ENCODE measurements at regions not wholly inside any gene's neighbourhood (a gene's known extent, or its start where the extent isn't known, plus 50 kb on each side); places are given as distances from the start of the nearest gene placed in this dataset.

DNA sequence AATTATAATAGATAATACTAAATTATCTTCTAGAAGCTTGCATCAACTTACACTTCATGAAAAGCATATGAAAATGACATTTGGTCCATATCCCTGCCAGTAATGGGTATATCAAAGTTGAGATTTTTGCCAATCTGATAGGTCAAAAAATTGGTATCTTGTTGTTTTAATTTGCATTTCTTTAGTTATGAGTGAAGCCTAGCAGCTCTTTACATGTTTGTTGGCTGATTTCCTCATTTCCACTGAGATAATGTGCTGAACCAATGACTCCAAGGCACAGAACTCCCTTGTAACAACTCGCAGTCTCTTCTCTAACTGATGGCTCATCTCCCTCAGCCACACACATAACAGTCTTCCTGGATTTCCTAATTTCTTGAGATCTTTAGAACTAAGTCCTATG, 175.3 kb upstream of the SESN3 start:
- Histone ChIP-seq H3K9ac (ENCODE audit: low read length) (no peak overlapping the region), H3K4me2 (replicated peaks; ENCODE audit: low read depth, low read length, poor library complexity, severe bottlenecking) (no peak overlapping the region), H3K4me1 (ENCODE audit: control insufficient read depth in 2 of 2, insufficient read depth in 2 of 2, low read length in 2 of 2) (peaks cover 5 to 6% of the 10 kb centered on the region in 2 donors), H4K20me1 (ENCODE audit: control insufficient read depth, insufficient read depth, low read length, poor library complexity, severe bottlenecking) (no peaks in the 10 kb centered on the region), H3K4me3 (ENCODE audit: control extremely low read depth in 1 of 5, extremely low read depth in 1 of 5, insufficient read depth in 1 of 5, low read depth in 2 of 5, low read length in 4 of 5) (no peak overlapping the region), H3K27me3 (replicated peaks in 1 of 4; ENCODE audit: control extremely low read depth in 1 of 4, control insufficient read depth in 3 of 4, insufficient read depth in 4 of 4, low read length in 3 of 4) (no peaks in the 10 kb centered on the region), H3K27ac (ENCODE audit: low read length in 2 of 2) (no peak overlapping the region), H3K36me3 (replicated peaks in 1 of 2; ENCODE audit: control extremely low read depth in 1 of 2, control insufficient read depth in 1 of 2, extremely low read depth in 1 of 2, insufficient read depth in 2 of 2, low read length in 1 of 2) (no peaks in the 10 kb centered on the region), H2AFZ (ENCODE audit: insufficient read depth, low read depth, low read length, poor library complexity, severe bottlenecking) (no peak overlapping the region), H3K9me3 (ENCODE audit: control extremely low read depth in 1 of 3, control insufficient read depth in 2 of 3, insufficient read depth in 1 of 3, low read length in 2 of 3) (peaks cover 0 to 4% (median 0%) of the 10 kb centered on the region in 3 donors), H3K79me2 (ENCODE audit: control insufficient read depth, insufficient read depth, low read length) (no peaks in the 10 kb centered on the region)
- TF ChIP-seq, protein P1, sequence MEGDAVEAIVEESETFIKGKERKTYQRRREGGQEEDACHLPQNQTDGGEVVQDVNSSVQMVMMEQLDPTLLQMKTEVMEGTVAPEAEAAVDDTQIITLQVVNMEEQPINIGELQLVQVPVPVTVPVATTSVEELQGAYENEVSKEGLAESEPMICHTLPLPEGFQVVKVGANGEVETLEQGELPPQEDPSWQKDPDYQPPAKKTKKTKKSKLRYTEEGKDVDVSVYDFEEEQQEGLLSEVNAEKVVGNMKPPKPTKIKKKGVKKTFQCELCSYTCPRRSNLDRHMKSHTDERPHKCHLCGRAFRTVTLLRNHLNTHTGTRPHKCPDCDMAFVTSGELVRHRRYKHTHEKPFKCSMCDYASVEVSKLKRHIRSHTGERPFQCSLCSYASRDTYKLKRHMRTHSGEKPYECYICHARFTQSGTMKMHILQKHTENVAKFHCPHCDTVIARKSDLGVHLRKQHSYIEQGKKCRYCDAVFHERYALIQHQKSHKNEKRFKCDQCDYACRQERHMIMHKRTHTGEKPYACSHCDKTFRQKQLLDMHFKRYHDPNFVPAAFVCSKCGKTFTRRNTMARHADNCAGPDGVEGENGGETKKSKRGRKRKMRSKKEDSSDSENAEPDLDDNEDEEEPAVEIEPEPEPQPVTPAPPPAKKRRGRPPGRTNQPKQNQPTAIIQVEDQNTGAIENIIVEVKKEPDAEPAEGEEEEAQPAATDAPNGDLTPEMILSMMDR (IDR thresholded peaks at IDR 0.05), result no peak
- TF ChIP-seq EZH2 (IDR thresholded peaks at IDR 0.05; ENCODE audit: borderline replicate concordance, insufficient read depth, low read depth, low read length, poor library complexity, severe bottlenecking), result no peak
- intact Hi-C loops (cut with micrococcal nuclease), result no loop called here
- POLR2A ChIA-PET, result no interaction called here
- Mint-ChIP-seq H3K9me3 (ENCODE audit: insufficient read depth) (no peaks in the 10 kb centered on the region), H3K4me1 (peaks cover 21% of the 10 kb centered on the region), H3K27ac (no peak overlapping the region), H3K4me3 (no peak overlapping the region), H3K27me3 (no peaks in the 10 kb centered on the region)
- CTCF ChIA-PET, result no interaction called here
- ATAC-seq (ENCODE audit: low read depth), result no peak
- 100% methylated on average over 1 of the region's 1 CpG for WGBS (ENCODE audit: insufficient coverage)
- DNase-seq, result no peak

- intact Hi-C loops (cut with micrococcal nuclease), result loop anchor here (1.0 kb wide), 1 partner anchor 22 kb away; no protein-coding TSS in a partner anchor
- H3K79me2 ChIP-seq (ENCODE audit: control insufficient read depth, insufficient read depth, low read length), result no peaks in the 10 kb centered on the region
- no peak overlapping the region for H3K4me2 ChIP-seq (replicated peaks; ENCODE audit: low read depth, low read length, poor library complexity, severe bottlenecking)
- ATAC-seq (ENCODE audit: low read depth) (peak; percentile 41), DNase-seq (no peak)
- TF ChIP-seq, protein P1 (IDR thresholded peaks at IDR 0.05), result no peak
- no peak overlapping the region for H3K9ac ChIP-seq (ENCODE audit: low read length)
- H3K27me3 ChIP-seq (replicated peaks in 1 of 4; ENCODE audit: control extremely low read depth in 1 of 4, control insufficient read depth in 3 of 4, insufficient read depth in 4 of 4, low read length in 3 of 4), result no peaks in the 10 kb centered on the region
- H3K36me3 ChIP-seq (replicated peaks in 1 of 2; ENCODE audit: control extremely low read depth in 1 of 2, control insufficient read depth in 1 of 2, extremely low read depth in 1 of 2, insufficient read depth in 2 of 2, low read length in 1 of 2), result no peaks in the 10 kb centered on the region
- H3K9me3 ChIP-seq (ENCODE audit: control extremely low read depth in 1 of 3, control insufficient read depth in 2 of 3, insufficient read depth in 1 of 3, low read length in 2 of 3), result peaks cover 0 to 4% (median 0%) of the 10 kb centered on the region in 3 donors
- H3K4me3 ChIP-seq (ENCODE audit: control extremely low read depth in 1 of 5, extremely low read depth in 1 of 5, insufficient read depth in 1 of 5, low read depth in 2 of 5, low read length in 4 of 5), result no peak overlapping the region
- Mint-ChIP-seq H3K27me3 (no peaks in the 10 kb centered on the region), H3K27ac (no peak overlapping the region), H3K4me1 (peaks cover 11% of the 10 kb centered on the region), H3K9me3 (ENCODE audit: insufficient read depth) (peaks cover 5% of the 10 kb centered on the region), H3K4me3 (no peak overlapping the region)
- peaks cover 5 to 6% of the 10 kb centered on the region in 2 donors for H3K4me1 ChIP-seq (ENCODE audit: control insufficient read depth in 2 of 2, insufficient read depth in 2 of 2, low read length in 2 of 2)
- ChIA-PET POLR2A (no interaction called here), CTCF (no interaction called here)
- H2AFZ ChIP-seq (ENCODE audit: insufficient read depth, low read depth, low read length, poor library complexity, severe bottlenecking), result no peak overlapping the region
- no peak overlapping the region for H3K27ac ChIP-seq (ENCODE audit: low read length in 2 of 2)
- WGBS (ENCODE audit: insufficient coverage), result 42% methylated on average over 4 of the region's 4 CpGs
- H4K20me1 ChIP-seq (ENCODE audit: control insufficient read depth, insufficient read depth, low read length, poor library complexity, severe bottlenecking), result no peaks in the 10 kb centered on the region
Observed at GRCh38 chr11:95404370-95404769, 173.4 kb upstream of the SESN3 start.

Measured in B cell (primary cell).